ENCODE measurements at regions not wholly inside any gene's neighbourhood (a gene's known extent, or its start where the extent isn't known, plus 50 kb on each side); places are given as distances from the start of the nearest gene placed in this dataset.

DNA sequence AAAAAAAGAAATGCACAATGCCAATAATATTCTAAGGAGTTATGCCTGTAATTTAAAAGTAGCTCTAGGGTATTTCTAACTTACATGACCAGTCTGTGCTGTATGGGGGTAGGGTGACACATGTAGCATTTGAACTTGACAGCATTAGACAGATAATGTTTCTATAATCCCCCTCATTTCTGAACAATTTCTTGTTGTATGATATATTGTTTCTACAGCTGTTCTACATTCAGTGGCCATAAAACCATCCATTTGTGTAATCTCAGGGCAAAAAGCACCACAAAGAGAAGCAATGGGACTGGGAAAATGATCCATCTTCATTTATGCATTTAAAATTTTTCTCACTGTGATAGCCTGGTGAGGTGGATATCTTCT, 767.8 kb downstream of the TFAP2A start:
- TF ChIP-seq FOSL1 (IDR thresholded peaks at IDR 0.05; ENCODE audit: low read depth) = no peak
- TF ChIP-seq SIN3A (IDR thresholded peaks at IDR 0.05; ENCODE audit: low read depth) = no peak
- TF ChIP-seq SP1 (IDR thresholded peaks at IDR 0.05; ENCODE audit: low read depth) = no peak
- Histone ChIP-seq H3K4me1 (ENCODE audit: control insufficient read depth in 1 of 2, insufficient read depth in 2 of 2, low read length in 2 of 2) (no peaks in the 10 kb centered on the region), H3K79me2 (ENCODE audit: insufficient read depth, low read length) (no peaks in the 10 kb centered on the region), H3K9me3 (ENCODE audit: control insufficient read depth in 1 of 2, insufficient read depth in 1 of 2, low read depth in 1 of 2, low read length in 2 of 2) (no peaks in the 10 kb centered on the region), H3K9me2 (ENCODE audit: insufficient read depth) (no peaks in the 10 kb centered on the region), H3K4me2 (ENCODE audit: low read length) (no peak overlapping the region), H4K20me1 (ENCODE audit: insufficient read depth) (no peaks in the 10 kb centered on the region), H3K4me3 (replicated peaks in 1 of 2; ENCODE audit: low read depth in 1 of 2, low read length in 2 of 2) (no peak overlapping the region), H3K27ac (ENCODE audit: low read depth, low read length) (no peak overlapping the region), H2AFZ (ENCODE audit: low read depth, low read length, poor library complexity, severe bottlenecking) (no peak overlapping the region), H3K9ac (ENCODE audit: low read length) (no peak overlapping the region), H3K27me3 (ENCODE audit: insufficient read depth, low read length) (no peaks in the 10 kb centered on the region), H3K36me3 (ENCODE audit: control insufficient read depth in 1 of 2, insufficient read depth in 2 of 2, low read length in 2 of 2) (no peaks in the 10 kb centered on the region)
- no peak for DNase-seq (ENCODE audit: low read depth, low spot score)
- ChIA-PET POLR2A (no interaction called here), RAD21 (ENCODE audit: low non-redundant PET in 1 of 2, low total read pairs in 2 of 2, uncharacterized antibody in 2 of 2, unreplicated experiment in 2 of 2) (no interaction called here), CTCF (no interaction called here)
- ATAC-seq = no peak
- no TSS peak for BruUV-seq (replicated peaks)
- intact Hi-C loops (cut with micrococcal nuclease) = no loop called here

DNA sequence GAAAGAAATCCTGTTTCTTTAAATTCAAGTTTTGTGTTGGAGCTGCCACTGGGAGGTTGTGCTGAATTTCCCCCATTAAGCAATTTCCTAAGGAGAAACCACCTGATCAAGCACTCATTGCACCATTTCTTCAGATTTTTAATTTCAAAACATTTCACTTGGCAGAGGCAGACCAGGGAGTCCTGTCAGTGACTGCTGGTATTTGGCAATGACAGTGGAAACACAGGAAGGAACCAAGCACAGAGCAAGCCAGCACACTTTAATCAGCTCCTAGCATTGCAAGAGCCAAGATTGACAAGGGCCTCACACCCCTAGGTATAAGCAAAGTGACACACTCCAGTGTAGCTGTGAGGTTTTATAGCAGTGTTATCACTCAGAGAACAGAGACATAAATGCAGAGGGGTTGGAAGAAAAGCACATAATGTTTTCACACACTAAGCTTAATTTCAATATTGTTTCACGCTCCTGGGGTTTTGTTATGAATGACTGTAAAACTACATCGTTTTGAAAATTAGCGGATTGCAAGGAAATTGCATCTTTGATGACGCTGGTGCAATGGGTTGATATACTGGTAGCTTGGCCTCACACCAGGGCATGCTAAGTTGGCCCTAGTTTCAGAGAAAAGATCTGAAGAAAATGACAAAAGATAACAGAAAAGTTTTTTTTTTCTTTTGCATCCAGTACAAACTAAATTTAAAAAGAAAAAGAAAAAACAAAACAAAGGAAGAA, 768.4 kb downstream of the TFAP2A start:
- H3K4me3 ChIP-seq (replicated peaks in 1 of 2; ENCODE audit: low read depth in 1 of 2, low read length in 2 of 2) = no peak overlapping the region
- TF ChIP-seq ZNF274 (IDR thresholded peaks at IDR 0.05; ENCODE audit: low read depth, low read length) (no peak), ZFX (IDR thresholded peaks at IDR 0.05) (no peak), CEBPB (IDR thresholded peaks at IDR 0.05; ENCODE audit: low read depth) (no peak), MAX (IDR thresholded peaks at IDR 0.05) (no peak), ATF3 (IDR thresholded peaks at IDR 0.05) (no peak), SIN3A (IDR thresholded peaks at IDR 0.05; ENCODE audit: low read depth) (no peak), ZBTB33 (IDR thresholded peaks at IDR 0.05; ENCODE audit: extremely low read depth, insufficient replicate concordance, low read length) (no peak), JUND (IDR thresholded peaks at IDR 0.05) (no peak), CTCF (IDR thresholded peaks at IDR 0.05 in 2 of 3, conservative IDR thresholded peaks at IDR 0.05 in 1 of 3; ENCODE audit: borderline replicate concordance in 1 of 3, insufficient read depth in 1 of 3, low read depth in 2 of 3, low read length in 2 of 3) (no peak), EGR1 (IDR thresholded peaks at IDR 0.05; ENCODE audit: low read depth) (no peak), SRF (IDR thresholded peaks at IDR 0.05; ENCODE audit: low read depth) (no peak), RAD21 (IDR thresholded peaks at IDR 0.05; ENCODE audit: low read depth) (no peak)
- H3K27me3 ChIP-seq (ENCODE audit: insufficient read depth, low read length) = no peaks in the 10 kb centered on the region
- ChIA-PET POLR2A (no interaction called here), RAD21 (ENCODE audit: low non-redundant PET in 1 of 2, low total read pairs in 2 of 2, uncharacterized antibody in 2 of 2, unreplicated experiment in 2 of 2) (no interaction called here), CTCF (no interaction called here)
- H3K9me2 ChIP-seq (ENCODE audit: insufficient read depth) = no peaks in the 10 kb centered on the region
- DNase-seq (ENCODE audit: low read depth, low spot score) (no peak), ATAC-seq (no peak)
- H3K27ac ChIP-seq (ENCODE audit: low read depth, low read length) = no peak overlapping the region
- H3K4me1 ChIP-seq (ENCODE audit: control insufficient read depth in 1 of 2, insufficient read depth in 2 of 2, low read length in 2 of 2) = no peaks in the 10 kb centered on the region
- no peaks in the 10 kb centered on the region for H3K79me2 ChIP-seq (ENCODE audit: insufficient read depth, low read length)
- H3K4me2 ChIP-seq (ENCODE audit: low read length) = no peak overlapping the region
- no peaks in the 10 kb centered on the region for H4K20me1 ChIP-seq (ENCODE audit: insufficient read depth)
- H3K9ac ChIP-seq (ENCODE audit: low read length) = no peak overlapping the region
- no TSS peak for BruUV-seq (replicated peaks)
- no peaks in the 10 kb centered on the region for H3K9me3 ChIP-seq (ENCODE audit: control insufficient read depth in 1 of 2, insufficient read depth in 1 of 2, low read depth in 1 of 2, low read length in 2 of 2)
- intact Hi-C loops (cut with micrococcal nuclease) = no loop called here
- H2AFZ ChIP-seq (ENCODE audit: low read depth, low read length, poor library complexity, severe bottlenecking) = no peak overlapping the region
- no peaks in the 10 kb centered on the region for H3K36me3 ChIP-seq (ENCODE audit: control insufficient read depth in 1 of 2, insufficient read depth in 2 of 2, low read length in 2 of 2)
